Femur (tissue), 1 donor: ENCODE measurements at regions not wholly inside any gene's neighbourhood (a gene's known extent, or its start where the extent isn't known, plus 50 kb on each side); places are given as distances from the start of the nearest gene placed in this dataset.

Source experiments
- DNase-seq: peaks from one replicate; pipeline ENCODE4 v3.0.0-alpha.2; 2017

DNA sequence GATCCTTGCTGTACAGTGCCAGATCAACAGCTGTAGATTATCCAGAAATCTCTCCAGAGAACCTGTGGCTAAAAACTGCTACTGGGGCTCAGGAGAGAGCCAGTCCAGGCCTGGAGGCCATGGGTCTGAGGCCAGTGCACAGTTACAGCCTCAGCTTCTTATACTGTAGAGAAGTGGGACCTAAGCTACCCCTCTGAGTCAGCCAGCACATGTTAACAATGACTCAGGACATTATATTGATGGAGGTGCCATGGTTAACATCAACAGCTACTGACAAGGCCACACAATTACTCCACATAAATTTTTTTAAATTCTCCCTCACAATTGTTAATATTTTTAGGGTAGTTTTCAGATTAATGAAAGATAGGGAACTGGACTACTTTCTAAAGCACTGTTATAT is 138.5 kb downstream of the RBM26 start:
- DNase-seq = no peak

DNA sequence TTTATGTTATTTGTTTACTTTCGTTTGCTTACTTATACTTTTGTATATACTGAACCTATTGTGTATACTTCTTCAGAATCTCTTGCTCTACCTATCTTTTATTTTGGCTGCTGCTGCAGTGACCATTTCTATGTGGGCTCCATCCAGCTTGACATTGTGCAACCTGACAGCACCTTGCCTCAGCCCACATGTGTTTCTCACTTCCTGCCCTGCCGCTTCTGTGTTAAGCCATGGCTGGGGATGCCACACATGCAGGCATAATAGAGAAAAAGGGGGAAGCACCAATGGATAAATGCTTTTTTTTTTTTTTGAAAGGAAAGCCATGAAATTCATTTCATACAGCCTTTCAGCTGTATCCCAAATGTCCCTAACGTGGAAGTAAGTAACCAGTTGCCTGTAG is 147.6 kb downstream of the RBM26 start:
- no peak for DNase-seq

DNA sequence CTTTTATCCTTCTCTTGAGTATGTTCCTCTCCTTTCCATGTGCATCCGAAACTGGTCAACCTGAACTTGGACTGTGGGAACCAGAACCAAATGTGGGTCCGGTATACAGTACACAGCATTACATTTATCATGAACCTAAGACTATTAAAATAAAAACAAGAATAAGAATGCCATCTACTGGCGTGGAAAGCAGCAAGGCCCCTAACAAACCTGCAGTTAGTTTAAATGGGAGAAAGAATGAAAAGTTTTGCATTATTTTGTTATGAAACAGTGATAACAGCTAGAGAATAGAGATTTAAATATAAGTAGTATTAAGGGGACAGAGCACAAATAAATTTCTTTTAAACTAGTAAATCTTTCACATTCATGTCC is 159.5 kb downstream of the RBM26 start:
- DNase-seq = no peak

- no peak for DNase-seq
Observed at GRCh38 chr13:79245937-79246577, 160.0 kb downstream of the RBM26 start.

- DNase-seq = no peak
Observed at GRCh38 chr13:79241697-79242096, 164.4 kb downstream of the RBM26 start.

DNA sequence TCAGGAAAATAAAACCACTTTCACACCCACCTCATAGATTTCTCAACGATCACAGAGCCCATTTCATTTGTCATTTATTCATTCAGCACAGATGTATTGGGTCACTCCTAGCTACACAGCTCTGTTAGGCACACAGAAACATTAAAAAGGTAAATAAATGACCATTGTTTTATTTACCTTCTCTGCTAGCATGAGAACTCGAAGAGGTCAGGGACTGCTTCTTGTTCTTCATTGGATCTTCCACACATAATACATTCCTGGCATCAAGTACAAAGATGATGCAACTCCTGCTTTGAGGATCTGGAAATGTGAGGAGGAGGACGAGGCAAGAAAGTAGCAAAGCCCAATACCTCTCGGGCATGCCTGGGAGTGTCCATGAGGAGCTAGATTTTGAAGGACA is 168.1 kb downstream of the RBM26 start:
- no peak for DNase-seq

DNA sequence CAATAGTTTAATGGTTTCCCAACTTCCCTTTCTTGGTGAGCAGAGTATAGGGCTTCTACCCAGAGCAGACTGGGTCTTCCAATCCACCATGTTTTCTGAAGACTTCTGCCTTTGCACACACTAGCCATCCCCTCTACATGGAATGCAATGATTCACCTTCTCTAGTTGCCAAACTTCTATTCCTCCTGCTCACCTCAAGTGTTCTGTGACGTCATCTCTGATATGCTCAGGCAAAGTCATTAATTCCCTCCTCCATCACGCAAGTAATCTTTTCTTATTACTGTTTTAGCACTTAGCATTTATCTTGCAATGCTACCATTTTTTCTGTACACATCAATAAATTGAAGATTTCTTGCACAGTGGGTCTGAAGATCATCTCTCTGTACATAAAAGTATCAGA is 174.2 kb downstream of the RBM26 start:
- DNase-seq = no peak

DNA sequence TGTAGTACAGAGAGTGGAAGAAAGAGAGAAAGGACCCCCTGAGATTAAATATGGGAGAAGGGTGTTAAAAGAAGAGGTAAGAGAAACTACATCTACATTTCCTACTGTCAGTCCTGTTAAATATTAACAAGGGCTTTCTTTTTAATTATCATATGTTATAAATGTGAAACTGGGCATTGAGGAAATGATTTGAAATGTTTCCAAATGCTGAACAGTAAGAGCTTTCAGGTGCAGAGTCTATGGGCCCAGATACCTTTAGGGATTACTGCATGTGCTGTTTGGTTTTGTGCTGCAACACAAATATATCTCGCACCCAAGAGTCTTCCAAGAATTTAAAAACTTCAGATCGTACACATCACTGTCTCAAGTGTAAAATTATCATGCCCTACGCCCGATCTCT is 176.3 kb downstream of the RBM26 start:
- no peak for DNase-seq

DNA sequence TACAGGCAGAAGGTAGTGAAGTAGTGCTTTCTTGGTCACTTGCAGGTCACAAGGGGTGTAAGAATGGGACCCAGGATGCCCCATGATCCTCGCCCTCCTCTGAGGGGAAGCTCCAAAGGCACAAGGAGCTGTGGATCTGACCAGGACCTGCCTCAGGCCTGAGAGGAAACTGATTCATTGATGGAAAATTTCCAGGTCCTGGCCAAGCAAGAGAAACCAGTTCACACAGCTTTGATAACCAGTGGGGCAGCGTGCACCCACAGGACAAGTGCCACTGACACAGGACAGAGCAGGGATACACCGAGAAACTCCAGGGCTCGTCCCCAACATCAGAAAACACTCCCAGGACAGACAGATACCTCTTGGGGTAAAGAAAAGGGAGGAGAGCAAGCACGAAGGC is 177.1 kb downstream of the RBM26 start:
- DNase-seq = no peak

DNA sequence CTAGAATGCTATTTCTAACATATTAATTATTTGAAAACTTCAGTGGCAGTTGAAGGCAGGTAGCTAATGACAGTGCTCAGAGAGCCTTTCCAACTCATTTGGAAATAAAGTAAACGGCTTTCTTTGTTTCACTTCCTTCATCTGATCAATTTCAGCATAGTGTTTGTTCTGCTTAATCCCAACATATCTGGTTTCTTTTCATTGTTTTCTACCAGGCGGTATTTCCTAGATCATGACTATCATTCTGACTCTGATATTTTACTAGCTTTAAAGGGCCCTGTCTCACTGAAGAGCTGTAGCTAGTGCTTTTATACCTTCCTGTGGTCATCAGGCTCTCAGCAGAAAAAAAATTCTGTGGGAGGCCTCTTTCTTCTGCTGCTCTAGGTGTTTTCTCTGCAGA is 178.6 kb downstream of the RBM26 start:
- DNase-seq = no peak

- DNase-seq = no peak
Observed at GRCh38 chr13:79226938-79227337, 179.1 kb downstream of the RBM26 start.

DNA sequence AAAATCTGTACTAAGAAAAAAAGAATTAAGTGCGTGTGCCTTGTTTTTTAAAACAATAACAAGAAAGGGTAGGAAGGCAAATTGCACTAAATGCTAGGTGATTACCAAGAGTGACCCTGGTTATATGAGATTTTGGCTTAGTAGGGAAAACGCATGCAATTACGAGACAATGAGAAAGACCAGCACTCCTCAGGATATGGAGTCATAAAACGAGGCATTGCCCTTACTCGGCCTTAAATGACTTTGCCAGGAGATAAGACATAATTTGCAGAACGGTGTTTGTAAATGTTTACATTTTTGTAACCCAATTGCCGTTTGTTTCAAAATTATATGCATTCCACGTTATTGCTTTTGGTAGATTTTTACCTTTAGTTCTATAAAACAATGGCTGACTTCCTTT is 179.8 kb downstream of the RBM26 start:
- no peak for DNase-seq

- no peak for DNase-seq
Observed at GRCh38 chr13:79225487-79226232, 180.4 kb downstream of the RBM26 start.

DNA sequence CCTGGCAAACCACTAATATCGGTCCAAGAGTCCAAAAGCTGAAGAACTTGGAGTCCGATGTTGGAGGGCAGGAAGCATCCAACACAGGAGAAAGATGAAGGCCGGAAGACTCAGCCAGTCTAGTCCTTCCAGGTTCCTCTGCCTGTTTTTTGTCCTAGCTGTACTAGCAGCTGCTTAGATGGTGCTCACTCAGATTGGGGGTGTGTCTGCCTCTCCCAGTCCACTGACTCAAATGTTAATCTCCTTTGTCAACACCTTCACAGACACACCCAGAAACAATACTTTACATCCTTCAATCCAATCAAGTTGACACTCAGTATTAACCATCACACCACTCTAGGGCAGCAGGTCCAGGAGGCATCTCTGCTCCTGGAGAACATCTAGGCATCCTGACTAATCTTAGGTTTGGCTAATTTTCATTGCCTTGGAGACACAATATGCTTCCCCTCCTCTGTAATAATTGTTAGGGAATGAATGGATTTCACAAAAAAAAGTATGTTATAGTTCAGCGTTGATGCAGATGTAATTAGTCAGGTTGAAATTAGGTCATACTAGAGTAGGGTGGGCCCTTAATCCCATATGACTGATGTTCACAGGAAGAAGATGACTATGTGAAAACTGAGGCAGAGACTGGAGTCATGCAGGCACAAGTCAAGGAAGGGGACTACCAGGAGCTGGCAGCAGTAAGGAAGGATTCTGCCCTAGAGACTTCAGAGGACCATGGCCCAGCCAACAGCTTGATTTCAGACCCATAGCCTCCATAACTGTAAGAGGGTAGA is 183.4 kb downstream of the RBM26 start:
- DNase-seq = no peak

- no peak for DNase-seq
Observed at GRCh38 chr13:79212064-79212619, 193.9 kb downstream of the RBM26 start.

GRCh38 chr13:79211377-79211776 is 194.7 kb downstream of the RBM26 start:
- DNase-seq = no peak

GRCh38 chr13:79197933-79198332 is 208.1 kb downstream of the RBM26 start:
- no peak for DNase-seq

DNA sequence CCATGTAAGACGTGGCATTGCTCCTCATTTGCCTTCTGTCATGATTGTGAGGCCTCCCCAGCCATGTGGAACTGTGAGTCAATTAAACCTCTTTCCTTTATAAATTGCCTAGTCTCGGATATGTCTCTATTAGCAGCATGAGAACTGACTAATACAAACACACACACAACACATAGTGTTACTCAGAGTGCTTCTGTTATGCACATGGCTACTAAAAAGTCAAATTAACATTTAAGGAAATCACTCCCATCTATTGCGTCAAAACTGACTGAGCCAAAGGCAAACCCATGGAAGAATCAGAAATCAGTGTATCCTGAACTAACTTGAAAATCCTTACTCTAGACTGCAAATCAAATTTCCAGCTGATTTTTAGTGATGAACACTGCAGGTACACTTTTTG is 209.2 kb downstream of the RBM26 start:
- no peak for DNase-seq

DNA sequence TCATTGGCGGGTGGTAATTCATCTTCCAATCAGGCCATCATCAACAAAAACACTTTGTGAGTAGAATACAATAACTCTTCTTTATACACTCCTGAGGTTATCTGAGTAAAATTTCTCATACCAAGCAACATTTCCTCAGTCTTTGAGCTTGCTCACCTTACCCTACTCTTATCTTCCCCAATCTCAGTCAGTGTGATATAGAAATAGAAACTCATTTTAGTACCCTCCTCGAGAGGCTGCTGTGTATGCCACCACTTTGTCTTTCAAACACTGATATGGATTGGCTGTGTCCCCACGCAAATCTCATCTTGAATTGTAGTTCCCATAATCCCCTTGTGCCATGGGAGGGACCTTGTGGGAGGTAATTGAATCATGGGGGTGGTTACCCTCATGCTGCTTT is 209.7 kb downstream of the RBM26 start:
- no peak for DNase-seq

DNA sequence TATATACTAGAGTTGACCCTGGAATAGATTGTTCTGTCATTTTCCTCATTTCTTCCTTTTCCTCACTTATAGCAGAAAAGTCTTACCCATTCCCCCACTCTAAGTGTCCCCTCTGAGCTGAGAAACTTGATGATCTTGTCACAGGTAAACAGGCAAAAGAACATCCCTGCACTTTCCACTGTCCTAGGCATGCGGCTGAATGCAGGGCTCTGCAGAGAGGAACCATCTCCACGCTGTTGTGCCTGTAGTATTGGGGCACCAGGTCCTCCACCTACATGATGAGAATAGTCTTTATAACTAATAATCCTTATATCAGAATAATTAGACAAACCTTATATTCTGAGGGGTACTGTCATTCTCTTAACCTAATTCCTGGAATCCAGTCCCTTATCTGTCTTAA is 211.3 kb downstream of the RBM26 start:
- DNase-seq = no peak

DNA sequence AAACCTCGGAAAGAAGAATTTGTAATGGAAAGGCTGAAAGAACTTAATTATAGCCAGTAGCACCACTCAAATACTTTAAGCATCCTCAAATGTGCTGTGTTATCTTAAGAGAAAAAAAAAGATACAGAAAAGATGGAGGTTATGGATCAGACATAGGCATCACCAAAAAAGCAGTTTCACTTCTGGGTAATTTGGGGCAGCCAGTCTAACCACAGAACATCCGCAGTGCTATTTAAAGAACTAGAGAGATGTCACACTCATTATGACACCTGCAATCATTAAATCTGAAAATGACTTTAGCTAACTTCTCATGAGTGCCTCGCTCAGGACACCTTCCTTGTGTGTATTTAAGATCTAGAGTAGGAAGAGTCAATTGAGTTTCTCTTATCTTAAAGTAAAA is 211.8 kb downstream of the RBM26 start:
- DNase-seq = no peak

DNA sequence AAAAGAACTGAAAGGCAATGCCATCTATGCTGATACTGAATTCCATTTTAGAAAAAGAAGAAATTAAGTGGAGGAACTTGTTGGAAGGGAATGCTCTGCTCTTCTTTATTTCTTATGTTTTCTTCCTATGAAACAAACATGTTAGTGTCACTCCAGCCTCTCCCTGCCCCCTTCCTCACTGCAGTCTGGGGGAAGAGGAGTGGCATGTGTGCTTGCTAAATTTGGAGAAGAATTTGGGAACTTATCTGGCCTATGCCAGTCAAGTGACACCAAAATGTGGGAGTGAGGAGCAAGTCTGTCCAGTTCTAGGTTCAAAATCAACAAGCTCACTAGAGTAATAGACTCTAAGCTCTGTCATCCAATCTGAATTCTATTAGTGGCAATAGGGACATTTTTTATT is 214.6 kb downstream of the RBM26 start:
- no peak for DNase-seq

DNA sequence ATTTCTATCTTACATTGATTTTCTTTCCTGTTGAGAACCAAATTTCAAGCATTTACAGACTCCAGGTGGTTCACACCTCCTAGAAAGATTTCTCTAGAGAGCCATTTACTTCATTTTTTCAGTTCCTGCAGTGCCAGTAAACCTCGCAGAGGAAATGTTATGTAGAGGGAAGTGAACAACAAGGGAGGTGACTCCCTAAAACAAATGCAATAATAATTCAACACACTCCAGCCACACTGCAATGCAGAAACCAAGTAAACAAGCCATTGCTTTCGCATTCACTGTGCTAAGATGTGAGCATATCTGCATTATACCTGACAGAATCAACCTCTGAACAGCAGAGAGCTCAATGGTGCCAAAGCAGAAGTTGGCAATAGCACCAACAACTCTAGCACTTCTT is 215.1 kb downstream of the RBM26 start:
- DNase-seq = no peak
